GM12873 (cell line): ENCODE measurements at regions not wholly inside any gene's neighbourhood (a gene's known extent, or its start where the extent isn't known, plus 50 kb on each side); places are given as distances from the start of the nearest gene placed in this dataset.

Experiments
- CTCF ChIP-seq: IDR thresholded peaks from 2 replicates; pipeline ENCODE4 v1.5.1; 2012; ENCODE audit warnings: low read depth, mild to moderate bottlenecking, moderate library complexity, low read length, control low read depth; ENCODE audit not compliant: insufficient read depth; ENCODE audit errors: missing control alignments

- no peak for TF ChIP-seq CTCF
These were observed 166.5 kb downstream of the VEGFA start for GRCh38 chr6:43936476-43936875.

GRCh38 chr6:43935921-43936439, 166.0 kb downstream of the VEGFA start:
- no peak for TF ChIP-seq CTCF

GRCh38 chr6:43934803-43935602, 165.0 kb downstream of the VEGFA start:
- no peak for TF ChIP-seq CTCF

GRCh38 chr6:43934183-43934802, 164.3 kb downstream of the VEGFA start:
- TF ChIP-seq CTCF, result no peak

- no peak for TF ChIP-seq CTCF
These were observed 163.3 kb downstream of the VEGFA start for GRCh38 chr6:43933148-43933885.

GRCh38 chr6:43932259-43933147, 162.5 kb downstream of the VEGFA start:
- TF ChIP-seq CTCF, result no peak
